ENCODE measurements at regions not wholly inside any gene's neighbourhood (a gene's known extent, or its start where the extent isn't known, plus 50 kb on each side); places are given as distances from the start of the nearest gene placed in this dataset.

DNA sequence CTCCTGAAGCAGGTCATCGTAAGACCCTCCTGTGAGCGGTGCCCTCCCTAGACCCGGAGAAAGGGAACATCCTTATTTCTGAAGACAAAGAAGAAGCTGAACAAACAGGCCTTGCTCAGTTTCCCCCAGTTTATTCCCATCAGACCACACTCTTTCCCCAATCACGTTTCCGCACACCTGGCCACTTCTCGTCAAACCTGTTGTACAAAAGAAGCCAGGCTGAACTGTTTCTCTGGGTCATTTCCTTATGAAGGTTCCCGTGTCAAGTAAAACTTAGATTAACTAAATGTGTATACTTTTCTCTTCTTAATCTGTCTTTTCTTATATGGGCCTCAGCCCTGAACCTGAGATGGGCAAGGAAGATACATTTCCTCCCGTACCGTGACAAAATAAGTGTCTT lies 111.6 kb upstream of the ENPP6 start:
- TF ChIP-seq, protein P1, sequence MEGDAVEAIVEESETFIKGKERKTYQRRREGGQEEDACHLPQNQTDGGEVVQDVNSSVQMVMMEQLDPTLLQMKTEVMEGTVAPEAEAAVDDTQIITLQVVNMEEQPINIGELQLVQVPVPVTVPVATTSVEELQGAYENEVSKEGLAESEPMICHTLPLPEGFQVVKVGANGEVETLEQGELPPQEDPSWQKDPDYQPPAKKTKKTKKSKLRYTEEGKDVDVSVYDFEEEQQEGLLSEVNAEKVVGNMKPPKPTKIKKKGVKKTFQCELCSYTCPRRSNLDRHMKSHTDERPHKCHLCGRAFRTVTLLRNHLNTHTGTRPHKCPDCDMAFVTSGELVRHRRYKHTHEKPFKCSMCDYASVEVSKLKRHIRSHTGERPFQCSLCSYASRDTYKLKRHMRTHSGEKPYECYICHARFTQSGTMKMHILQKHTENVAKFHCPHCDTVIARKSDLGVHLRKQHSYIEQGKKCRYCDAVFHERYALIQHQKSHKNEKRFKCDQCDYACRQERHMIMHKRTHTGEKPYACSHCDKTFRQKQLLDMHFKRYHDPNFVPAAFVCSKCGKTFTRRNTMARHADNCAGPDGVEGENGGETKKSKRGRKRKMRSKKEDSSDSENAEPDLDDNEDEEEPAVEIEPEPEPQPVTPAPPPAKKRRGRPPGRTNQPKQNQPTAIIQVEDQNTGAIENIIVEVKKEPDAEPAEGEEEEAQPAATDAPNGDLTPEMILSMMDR (IDR thresholded peaks at IDR 0.05), result no peak
- TF ChIP-seq EP300 (IDR thresholded peaks at IDR 0.05) (no peak), POLR2A (IDR thresholded peaks at IDR 0.05) (no peak), POLR2AphosphoS5 (IDR thresholded peaks at IDR 0.05) (peak in 2 of 3 donors; percentile 16 to 64)
